IMR-90 (cell line): ENCODE measurements at regions not wholly inside any gene's neighbourhood (a gene's known extent, or its start where the extent isn't known, plus 50 kb on each side); places are given as distances from the start of the nearest gene placed in this dataset.

Experiments used
- ATAC-seq: fragments of 200-7000 bp; cut with Tn5 transposase; 2 replicates; pipeline ENCODE4 v1.9.1; 2020; ENCODE audit warnings: low read depth, mild to moderate bottlenecking, moderate library complexity
- BruUV-seq: library from RNA; stranded (reverse); fragments of 400-500 nt; replicated peaks from 2 replicates; lab custom pipeline; 2021; lab: Mats Ljungman, UMichigan
- CTCF ChIA-PET: fragments of 300-600 bp; formaldehyde crosslinking; extraction: SDS; loops from one replicate; lab custom pipeline; 2021; ENCODE audit warnings: antibody characterized with exemption; lab: Yijun Ruan, JAX
- POLR2A ChIA-PET: fragments of 300-600 bp; sonication (Branson Sonifier 250); formaldehyde crosslinking; loops from one replicate; lab custom pipeline; 2022; ENCODE audit warnings: antibody characterized with exemption; ENCODE audit not compliant: unreplicated experiment; lab: Charles Lee
- DNase-seq: peaks from one replicate; pipeline ENCODE4 v3.0.0; 2013
- H2AFZ ChIP-seq: replicated peaks from 2 replicates; pipeline ENCODE3; 2013; ENCODE audit warnings: low read length, mild to moderate bottlenecking; ENCODE audit not compliant: poor library complexity
- H2AK5ac ChIP-seq: 2 replicates; pipeline ENCODE4 v1.6.1; 2013; ENCODE audit warnings: low read depth, low read length, inconsistent platforms
- H2AK9ac ChIP-seq: replicated peaks from 2 replicates; pipeline ENCODE3; 2013; ENCODE audit warnings: mild to moderate bottlenecking, low read depth, low read length, moderate library complexity; ENCODE audit not compliant: poor library complexity
- H2BK120ac ChIP-seq: 2 replicates; pipeline ENCODE4 v1.6.1; 2013; ENCODE audit warnings: low read depth, low read length, inconsistent platforms
- H2BK15ac ChIP-seq: 3 replicates; pipeline ENCODE4 v1.6.1; 2013; ENCODE audit warnings: low read depth, low read length, inconsistent platforms
- H2BK20ac ChIP-seq: 2 replicates; pipeline ENCODE4 v1.6.1; 2013; ENCODE audit warnings: low read depth, mild to moderate bottlenecking, inconsistent platforms, low read length, moderate library complexity
- H2BK5ac ChIP-seq: 2 replicates; pipeline ENCODE4 v1.6.1; 2013; ENCODE audit warnings: mild to moderate bottlenecking, low read depth, low read length, inconsistent platforms; ENCODE audit not compliant: poor library complexity, severe bottlenecking
- H3K14ac ChIP-seq: replicated peaks from 2 replicates; pipeline ENCODE4 v1.6.1; 2013; ENCODE audit warnings: low read depth, low read length, inconsistent platforms
- H3K18ac ChIP-seq: 2 replicates; pipeline ENCODE4 v1.6.1; 2013; ENCODE audit warnings: low read depth, low read length, control low read depth
- H3K23ac ChIP-seq: 2 replicates; pipeline ENCODE4 v1.6.1; 2013; ENCODE audit warnings: low read depth, low read length, inconsistent platforms
- H3K27ac ChIP-seq: 2 replicates; pipeline ENCODE4 v1.5.1; 2013; ENCODE audit warnings: mild to moderate bottlenecking, control low read depth, low read length; ENCODE audit not compliant: insufficient read depth
- H3K27me3 ChIP-seq: 2 replicates; pipeline ENCODE4 v1.6.1; 2013; ENCODE audit warnings: low read length; ENCODE audit not compliant: control insufficient read depth, insufficient read depth
- H3K36me3 ChIP-seq: 2 replicates; pipeline ENCODE4 v1.6.1; 2013; ENCODE audit warnings: low read length, mixed read lengths; ENCODE audit not compliant: control insufficient read depth, insufficient read depth
- H3K4ac ChIP-seq: 2 replicates; pipeline ENCODE4 v1.6.1; 2013; ENCODE audit warnings: low read depth, low read length, inconsistent platforms
- H3K4me1 ChIP-seq: 2 replicates; pipeline ENCODE4 v1.6.1; 2013; ENCODE audit warnings: low read length, mixed read lengths; ENCODE audit not compliant: control insufficient read depth, insufficient read depth
- H3K4me2 ChIP-seq: 2 replicates; pipeline ENCODE4 v1.6.1; 2013; ENCODE audit warnings: low read depth, mild to moderate bottlenecking, control low read depth, low read length, moderate library complexity
- H3K4me3 ChIP-seq: 2 replicates; pipeline ENCODE4 v1.5.1; 2013; ENCODE audit warnings: low read depth, mild to moderate bottlenecking, control low read depth, low read length, moderate library complexity; ENCODE audit not compliant: insufficient read depth
- H3K56ac ChIP-seq: 2 replicates; pipeline ENCODE4 v1.6.1; 2013; ENCODE audit warnings: low read length, inconsistent platforms; ENCODE audit not compliant: insufficient read depth; ENCODE audit errors: extremely low read depth
- H3K79me1 ChIP-seq, 2 experiments: 2 replicates each; pipeline ENCODE4 v1.6.1; 2013; ENCODE audit warnings: low read length in 2 of 2, inconsistent platforms in 1 of 2, low read depth in 1 of 2
- H3K9ac ChIP-seq: 2 replicates; pipeline ENCODE4 v1.6.1; 2013; ENCODE audit warnings: low read depth, low read length, control low read depth
- H3K9me1 ChIP-seq: 2 replicates; pipeline ENCODE4 v1.6.1; 2013; ENCODE audit warnings: low read length, inconsistent platforms; ENCODE audit not compliant: insufficient read depth
- H3K9me3 ChIP-seq: 2 replicates; pipeline ENCODE4 v1.6.1; 2013; ENCODE audit warnings: low read length; ENCODE audit not compliant: control insufficient read depth, insufficient read depth
- H4K20me1 ChIP-seq: 2 replicates; pipeline ENCODE4 v1.6.1; 2013; ENCODE audit warnings: low read length, inconsistent platforms; ENCODE audit not compliant: insufficient read depth
- H4K5ac ChIP-seq: 2 replicates; pipeline ENCODE4 v1.6.1; 2013; ENCODE audit warnings: mild to moderate bottlenecking, low read depth, low read length, control low read depth
- H4K8ac ChIP-seq, 2 experiments: 2 replicates each; pipeline ENCODE4 v1.6.1; 2013; ENCODE audit warnings: low read depth in 2 of 2, low read length in 2 of 2, control low read depth in 1 of 2, inconsistent platforms in 1 of 2
- H4K91ac ChIP-seq: 2 replicates; pipeline ENCODE4 v1.6.1; 2013; ENCODE audit warnings: low read depth, low read length, inconsistent platforms; ENCODE audit not compliant: insufficient read depth
- BHLHE40 ChIP-seq: fragments of 150-350 bp; IDR thresholded peaks from 2 replicates; pipeline ENCODE4 v1.6.1; 2016; ENCODE audit warnings: mild to moderate bottlenecking, low read depth, low read length
- CEBPB ChIP-seq: IDR thresholded peaks from 2 replicates; pipeline ENCODE4 v1.6.1; 2012; ENCODE audit warnings: low read depth, low read length, improper control_type of control experiment
- CHD1 ChIP-seq: IDR thresholded peaks from 2 replicates; pipeline ENCODE4 v1.6.1; 2012; ENCODE audit warnings: low read depth, low read length, improper control_type of control experiment
- CTCF ChIP-seq: conservative IDR thresholded peaks from 2 replicates; pipeline ENCODE4 v1.5.1; 2012; ENCODE audit warnings: mild to moderate bottlenecking, low read depth, low read length, improper control_type of control experiment
- ELK1 ChIP-seq: fragments of 150-350 bp; IDR thresholded peaks from 2 replicates; pipeline ENCODE4 v1.6.1; 2016; ENCODE audit warnings: low read depth, mild to moderate bottlenecking, low read length, moderate library complexity, borderline replicate concordance
- FOS ChIP-seq: fragments of 150-350 bp; IDR thresholded peaks from 2 replicates; pipeline ENCODE4 v1.6.1; 2016; ENCODE audit warnings: low read depth, low read length
- MAFK ChIP-seq: IDR thresholded peaks from 2 replicates; pipeline ENCODE4 v1.6.1; 2012; ENCODE audit warnings: low read depth, low read length, improper control_type of control experiment
- MAZ ChIP-seq: IDR thresholded peaks from 2 replicates; pipeline ENCODE4 v1.6.1; 2012; ENCODE audit warnings: low read depth, mild to moderate bottlenecking, low read length, improper control_type of control experiment, moderate library complexity, borderline replicate concordance
- MXI1 ChIP-seq: IDR thresholded peaks from 2 replicates; pipeline ENCODE4 v1.6.1; 2012; ENCODE audit warnings: low read depth, mild to moderate bottlenecking, low read length, moderate library complexity, borderline replicate concordance
- NFE2L2 ChIP-seq: fragments of 150-350 bp; IDR thresholded peaks from 2 replicates; pipeline ENCODE4 v1.6.1; 2016; ENCODE audit warnings: low read depth, mild to moderate bottlenecking, low read length
- POLR2A ChIP-seq: IDR thresholded peaks from 2 replicates; pipeline ENCODE4 v1.6.1; 2012; ENCODE audit warnings: mild to moderate bottlenecking, low read depth, low read length
- RAD21 ChIP-seq: IDR thresholded peaks from 2 replicates; pipeline ENCODE4 v1.6.1; 2012; ENCODE audit warnings: low read length, improper control_type of control experiment
- RCOR1 ChIP-seq: IDR thresholded peaks from 2 replicates; pipeline ENCODE4 v1.6.1; 2012; ENCODE audit warnings: mild to moderate bottlenecking, low read length, improper control_type of control experiment; ENCODE audit not compliant: insufficient replicate concordance
- RFX5 ChIP-seq: IDR thresholded peaks from 2 replicates; pipeline ENCODE4 v1.8.0; 2012; ENCODE audit warnings: low read depth, mild to moderate bottlenecking, low read length, moderate library complexity
- USF2 ChIP-seq: fragments of 150-350 bp; IDR thresholded peaks from 2 replicates; pipeline ENCODE4 v1.6.1; 2017; ENCODE audit warnings: mild to moderate bottlenecking, antibody characterized with exemption, low read length, low read depth
- WGBS, 2 experiments: methylation state at CpG; one replicate each; pipeline versions ENCODE4 v1.1.5 to v1.1.7; 2013; ENCODE audit warnings: missing lambda C conversion rate in 2 of 2; ENCODE audit not compliant: insufficient read length in 1 of 2; ENCODE audit errors: extremely low coverage in 2 of 2; 5-methylcytosine and 5-hydroxymethylcytosine counted together
- dilution Hi-C: fragments of 300-500 bp; cut with HindIII; formaldehyde crosslinking; loops from one replicate; pipeline ENCODE4 v1.14.3; 2018; ENCODE audit warnings: low sequenced_read_pairs; ENCODE audit not compliant: unreplicated experiment
- in situ Hi-C: fragments of 300-500 bp; cut with MboI; formaldehyde crosslinking; loops from 3 replicates; pipeline ENCODE4 v1.14.3; 2019; ENCODE audit warnings: low sequenced_read_pairs, inconsistent platforms, mixed read lengths
- intact Hi-C: fragments of 100-400 bp; cut with micrococcal nuclease; formaldehyde crosslinking; loops from 2 replicates; pipeline ENCODE4 v1.10.0; 2022

GRCh38 chr13:69292789-69293425, 814.7 kb upstream of the ATXN8OS start:
- H2AK9ac ChIP-seq, result no peak overlapping the region
- ATAC-seq (no peak), DNase-seq (no peak)
- no peaks in the 10 kb centered on the region for H3K79me1 ChIP-seq
- dilution Hi-C loops (no loop called here), in situ Hi-C loops (no loop called here), intact Hi-C loops (no loop called here)
- no peak overlapping the region for H3K9ac ChIP-seq
- no peak overlapping the region for H2AFZ ChIP-seq
- H3K23ac ChIP-seq, result no peak overlapping the region
- no peaks in the 10 kb centered on the region for H3K9me1 ChIP-seq
- no peak overlapping the region for H4K91ac ChIP-seq
- H2BK15ac ChIP-seq, result no peak overlapping the region
- H3K27me3 ChIP-seq, result no peaks in the 10 kb centered on the region
- H2BK5ac ChIP-seq, result no peak overlapping the region
- TF ChIP-seq MXI1 (no peak), BHLHE40 (no peak), RAD21 (no peak), CEBPB (no peak), CHD1 (no peak), NFE2L2 (no peak), FOS (no peak), MAFK (no peak), MAZ (no peak), USF2 (no peak), CTCF (no peak), RCOR1 (no peak), ELK1 (no peak), POLR2A (no peak), RFX5 (no peak)
- ChIA-PET CTCF (no interaction called here), POLR2A (no interaction called here)
- H3K27ac ChIP-seq, result no peak overlapping the region
- H4K8ac ChIP-seq, result no peak overlapping the region
- H2AK5ac ChIP-seq, result no peak overlapping the region
- H2BK120ac ChIP-seq, result no peak overlapping the region
- H4K5ac ChIP-seq, result no peak overlapping the region
- H2BK20ac ChIP-seq, result no peak overlapping the region
- H3K56ac ChIP-seq, result no peak overlapping the region
- peaks cover 5% of the 10 kb centered on the region for H3K9me3 ChIP-seq
- BruUV-seq, result no TSS peak
- no peak overlapping the region for H3K4me2 ChIP-seq
- no peaks in the 10 kb centered on the region for H3K4me1 ChIP-seq
- H3K18ac ChIP-seq, result no peak overlapping the region
- H3K36me3 ChIP-seq, result no peaks in the 10 kb centered on the region
- H3K14ac ChIP-seq, result no peak overlapping the region
- no CpG with 5 or more reads among the region's 2 CpGs for WGBS, 2 experiments
- no peak overlapping the region for H3K4ac ChIP-seq
- no peaks in the 10 kb centered on the region for H4K20me1 ChIP-seq
- H3K4me3 ChIP-seq, result no peak overlapping the region
